ENCODE measurements at regions not wholly inside any gene's neighbourhood (a gene's known extent, or its start where the extent isn't known, plus 50 kb on each side); places are given as distances from the start of the nearest gene placed in this dataset.

GRCh38 chr9:118711843-118712242, 657.4 kb downstream of the BRINP1 start:
- POLR2A ChIA-PET = no interaction called here
- DNase-seq (ENCODE audit: low read depth in 1 of 2, low spot score in 1 of 2) (no peak), ATAC-seq (no peak), FAIRE-seq (no peak)
- Histone ChIP-seq H3K9me3 (no peaks in the 10 kb centered on the region), H3K4me3 (no peak overlapping the region), H3K4me2 (no peak overlapping the region), H3K27ac (no peak overlapping the region), H3K4me1 (no peaks in the 10 kb centered on the region)
- TF ChIP-seq BHLHE40 (IDR thresholded peaks at IDR 0.05; ENCODE audit: low read depth, low read length) (no peak), ESRRA (IDR thresholded peaks at IDR 0.05; ENCODE audit: borderline replicate concordance, low read length) (no peak), BCL3 (IDR thresholded peaks at IDR 0.05) (no peak), CBX2 (IDR thresholded peaks at IDR 0.05; ENCODE audit: borderline replicate concordance, low read depth) (no peak), ZFP36 (IDR thresholded peaks at IDR 0.05; ENCODE audit: borderline replicate concordance, partially characterized antibody) (no peak), CHD2 (IDR thresholded peaks at IDR 0.05; ENCODE audit: low read length, partially characterized antibody) (no peak), MAZ (IDR thresholded peaks at IDR 0.05; ENCODE audit: borderline replicate concordance, low read depth, low read length) (no peak), PBX3 (IDR thresholded peaks at IDR 0.05) (no peak)
- TF ChIP-seq, protein P1, sequence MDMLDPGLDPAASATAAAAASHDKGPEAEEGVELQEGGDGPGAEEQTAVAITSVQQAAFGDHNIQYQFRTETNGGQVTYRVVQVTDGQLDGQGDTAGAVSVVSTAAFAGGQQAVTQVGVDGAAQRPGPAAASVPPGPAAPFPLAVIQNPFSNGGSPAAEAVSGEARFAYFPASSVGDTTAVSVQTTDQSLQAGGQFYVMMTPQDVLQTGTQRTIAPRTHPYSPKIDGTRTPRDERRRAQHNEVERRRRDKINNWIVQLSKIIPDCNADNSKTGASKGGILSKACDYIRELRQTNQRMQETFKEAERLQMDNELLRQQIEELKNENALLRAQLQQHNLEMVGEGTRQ (IDR thresholded peaks at IDR 0.05) = no peak
- CTCF ChIA-PET = no interaction called here
- WGBS (ENCODE audit: missing lambda C conversion rate) = 80% methylated on average over 1 of the region's 1 CpG

- no peak for ATAC-seq
These were observed 648.0 kb downstream of the BRINP1 start for GRCh38 chr9:118721276-118721675.

More at GRCh38 chr9:118721276-118721675, 648.0 kb downstream of the BRINP1 start:
- TF ChIP-seq PBX3 (IDR thresholded peaks at IDR 0.05) (no peak), SREBF2 (IDR thresholded peaks at IDR 0.05) (no peak), POLR2A (IDR thresholded peaks at IDR 0.05; ENCODE audit: low read length) (no peak), TFCP2L1 (CRISPR knock-in tag; IDR thresholded peaks at IDR 0.05) (no peak), KDM1A (IDR thresholded peaks at IDR 0.05; ENCODE audit: low read depth) (no peak), NFE2L2 (conservative IDR thresholded peaks at IDR 0.05; ENCODE audit: low read length) (no peak), HOXB13 (CRISPR knock-in tag; IDR thresholded peaks at IDR 0.05; ENCODE audit: low read depth) (no peak), BHLHE40 (IDR thresholded peaks at IDR 0.05; ENCODE audit: low read depth, low read length) (no peak), ZSCAN20 (CRISPR knock-in tag; IDR thresholded peaks at IDR 0.05) (no peak), CTCF (IDR thresholded peaks at IDR 0.05) (no peak), FOSB (CRISPR knock-in tag; IDR thresholded peaks at IDR 0.05) (no peak), JUNB (IDR thresholded peaks at IDR 0.05) (no peak)
- FAIRE-seq (no peak), DNase-seq (ENCODE audit: low read depth in 1 of 2, low spot score in 1 of 2) (no peak)
- WGBS (ENCODE audit: missing lambda C conversion rate) = 60% methylated on average over 3 of the region's 3 CpGs
- no peak overlapping the region for H3K4me3 ChIP-seq
- ChIA-PET CTCF (no interaction called here), POLR2A (no interaction called here)
- H3K4me2 ChIP-seq = no peak overlapping the region
- no peak overlapping the region for H3K27ac ChIP-seq
- no peaks in the 10 kb centered on the region for H3K4me1 ChIP-seq
- 0 out of 3 replicates have a peak, but pooled peaks cover 3% of the 10 kb centered on the region for H3K9me3 ChIP-seq

All from A549 (cell line).